ENCODE measurements at regions not wholly inside any gene's neighbourhood (a gene's known extent, or its start where the extent isn't known, plus 50 kb on each side); places are given as distances from the start of the nearest gene placed in this dataset.
A peak's percentile ranks its signal among the peaks of the same experiment; 100 is the strongest.

DNA sequence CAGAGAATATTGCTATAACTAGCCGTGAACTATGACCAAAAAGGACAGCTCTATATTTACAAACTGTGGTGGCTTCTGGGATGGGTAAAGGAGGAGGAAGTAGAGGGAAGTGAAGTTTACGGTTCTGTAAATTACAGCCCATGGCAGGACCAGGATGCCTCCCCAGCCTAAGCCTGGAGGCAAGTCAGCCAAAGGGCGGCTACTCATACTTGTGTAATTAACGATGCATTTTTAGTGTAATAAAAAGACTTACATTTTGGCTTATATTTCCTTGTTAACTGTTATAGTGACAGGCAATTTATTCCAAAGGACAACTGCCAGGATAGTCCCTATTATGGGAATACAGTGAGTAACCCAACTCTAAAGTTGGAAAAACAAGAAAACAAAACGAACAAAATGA is 139.9 kb upstream of the OTUD4 start:
- Histone ChIP-seq H3K4me1 (ENCODE audit: low read depth) (no peaks in the 10 kb centered on the region), H3K9me3 (no peaks in the 10 kb centered on the region), H3K4me3 (no peak overlapping the region), H3K36me3 (ENCODE audit: low read depth) (no peaks in the 10 kb centered on the region)
- DNase-seq: peak in 1 of 3 donors; percentile 14
- ATAC-seq: peak; percentile 75
- intact Hi-C loops (cut with DNase I, micrococcal nuclease): no loop called here
- TF ChIP-seq, protein P1, sequence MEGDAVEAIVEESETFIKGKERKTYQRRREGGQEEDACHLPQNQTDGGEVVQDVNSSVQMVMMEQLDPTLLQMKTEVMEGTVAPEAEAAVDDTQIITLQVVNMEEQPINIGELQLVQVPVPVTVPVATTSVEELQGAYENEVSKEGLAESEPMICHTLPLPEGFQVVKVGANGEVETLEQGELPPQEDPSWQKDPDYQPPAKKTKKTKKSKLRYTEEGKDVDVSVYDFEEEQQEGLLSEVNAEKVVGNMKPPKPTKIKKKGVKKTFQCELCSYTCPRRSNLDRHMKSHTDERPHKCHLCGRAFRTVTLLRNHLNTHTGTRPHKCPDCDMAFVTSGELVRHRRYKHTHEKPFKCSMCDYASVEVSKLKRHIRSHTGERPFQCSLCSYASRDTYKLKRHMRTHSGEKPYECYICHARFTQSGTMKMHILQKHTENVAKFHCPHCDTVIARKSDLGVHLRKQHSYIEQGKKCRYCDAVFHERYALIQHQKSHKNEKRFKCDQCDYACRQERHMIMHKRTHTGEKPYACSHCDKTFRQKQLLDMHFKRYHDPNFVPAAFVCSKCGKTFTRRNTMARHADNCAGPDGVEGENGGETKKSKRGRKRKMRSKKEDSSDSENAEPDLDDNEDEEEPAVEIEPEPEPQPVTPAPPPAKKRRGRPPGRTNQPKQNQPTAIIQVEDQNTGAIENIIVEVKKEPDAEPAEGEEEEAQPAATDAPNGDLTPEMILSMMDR (IDR thresholded peaks at IDR 0.05): no peak

DNA sequence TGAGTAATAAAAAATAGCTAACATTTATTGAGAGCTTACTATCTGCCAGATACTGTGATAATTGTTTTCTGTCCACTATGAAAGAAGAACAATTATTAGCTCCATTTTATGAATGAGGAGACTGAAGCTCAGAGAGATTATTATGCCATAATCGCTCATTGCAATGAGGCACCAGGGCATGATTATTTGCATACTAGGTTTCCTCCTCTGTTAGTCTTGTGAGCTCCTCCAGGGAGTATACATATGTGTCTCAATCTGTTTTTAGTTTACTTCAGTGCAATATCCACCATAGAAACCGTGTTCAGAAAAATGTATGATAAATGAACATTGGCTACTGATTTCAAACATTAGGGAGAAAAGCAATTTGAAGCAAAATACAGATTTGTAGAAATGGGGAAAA is 139.4 kb upstream of the OTUD4 start:
- no peaks in the 10 kb centered on the region for H3K4me1 ChIP-seq (ENCODE audit: low read depth)

DNA sequence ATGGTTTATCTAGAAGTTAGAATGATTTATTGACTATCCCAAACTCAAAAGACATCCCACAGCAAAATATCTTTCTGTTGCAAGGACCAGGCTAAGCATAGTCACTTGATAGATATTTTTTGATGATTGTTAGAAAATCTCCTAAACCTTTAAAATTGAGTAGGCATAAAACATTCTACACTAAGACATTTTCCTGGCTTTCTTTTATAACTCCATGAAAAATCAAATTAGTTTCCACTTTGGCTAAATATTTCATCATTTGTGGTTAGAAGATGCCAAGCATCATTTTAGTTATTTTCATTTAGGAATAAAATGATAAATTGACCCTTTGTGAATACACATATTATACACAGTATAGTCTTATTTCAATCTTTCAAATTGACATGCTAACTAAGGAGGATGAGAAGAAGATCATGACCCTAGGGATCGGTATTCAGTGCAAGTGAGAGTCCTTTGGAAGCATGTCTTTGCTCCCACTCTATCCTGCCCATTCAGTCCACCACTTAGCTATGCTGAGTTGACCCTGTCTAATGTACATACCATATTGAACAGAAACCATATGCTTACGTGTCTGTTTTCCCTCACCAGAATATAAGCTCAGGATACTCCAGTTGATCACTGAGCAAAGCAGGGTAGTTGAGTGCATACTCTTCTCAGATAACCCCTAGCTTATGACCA is 136.6 kb upstream of the OTUD4 start:
- TF ChIP-seq, protein P1 (IDR thresholded peaks at IDR 0.05): no peak
- DNase-seq (no peak), ATAC-seq (no peak)

More for the DNA sequence above, 139.4 kb upstream of the OTUD4 start:
- no peak for DNase-seq
- no peak overlapping the region for H3K4me3 ChIP-seq
- ATAC-seq: no peak
- TF ChIP-seq, protein P1 (IDR thresholded peaks at IDR 0.05): no peak
- intact Hi-C loops (cut with DNase I, micrococcal nuclease): no loop called here
- no peaks in the 10 kb centered on the region for H3K9me3 ChIP-seq
- H3K36me3 ChIP-seq (ENCODE audit: low read depth): no peaks in the 10 kb centered on the region

DNA sequence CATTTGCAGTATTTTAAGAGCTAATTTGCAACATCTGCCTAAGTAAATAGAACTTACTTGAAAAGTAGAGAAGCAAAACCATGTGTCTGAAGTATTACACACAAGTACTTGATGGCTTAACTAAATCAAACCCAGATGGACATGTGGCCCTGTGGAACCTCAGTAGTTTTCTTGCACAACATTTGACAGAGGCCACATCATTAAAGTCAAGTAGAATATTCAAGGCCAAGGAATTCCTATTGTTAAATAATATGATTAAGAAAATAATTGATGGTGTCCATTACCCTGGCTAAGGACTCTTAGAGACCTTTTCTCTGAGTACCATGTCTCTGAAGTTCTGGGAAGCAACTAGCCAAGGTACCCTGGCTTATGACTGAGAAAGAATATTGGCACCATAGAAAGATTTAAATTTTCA is 135.4 kb upstream of the OTUD4 start:
- Histone ChIP-seq H3K9me3 (no peaks in the 10 kb centered on the region), H3K36me3 (ENCODE audit: low read depth) (no peaks in the 10 kb centered on the region), H3K4me3 (no peak overlapping the region), H3K4me1 (ENCODE audit: low read depth) (no peaks in the 10 kb centered on the region)
- TF ChIP-seq, protein P1 (IDR thresholded peaks at IDR 0.05): no peak
- DNase-seq (no peak), ATAC-seq (no peak)
- intact Hi-C loops (cut with DNase I, micrococcal nuclease): no loop called here

More for the DNA sequence above, 136.6 kb upstream of the OTUD4 start:
- Histone ChIP-seq H3K36me3 (ENCODE audit: low read depth) (no peaks in the 10 kb centered on the region), H3K4me1 (ENCODE audit: low read depth) (no peaks in the 10 kb centered on the region), H3K9me3 (no peaks in the 10 kb centered on the region), H3K4me3 (no peak overlapping the region)
- intact Hi-C loops (cut with DNase I, micrococcal nuclease): no loop called here

DNA sequence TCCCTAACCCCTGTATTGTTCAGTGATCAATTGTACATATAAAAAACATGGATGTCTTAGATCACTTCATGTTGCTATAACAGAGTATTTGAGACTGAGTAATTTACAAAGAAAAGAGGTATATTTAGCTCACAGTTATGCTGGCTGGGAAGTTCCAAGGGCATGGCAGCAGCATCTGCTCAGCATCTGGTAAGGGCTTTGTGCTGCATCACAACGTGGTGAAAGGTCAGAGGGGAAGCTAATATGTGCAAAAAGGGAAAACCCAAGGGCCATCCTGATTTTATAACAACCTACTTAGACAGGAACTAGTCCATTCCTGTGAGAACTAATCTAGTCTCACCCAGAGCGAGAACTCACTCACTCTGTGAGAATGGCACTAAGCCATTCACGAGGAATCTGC is 128.2 kb upstream of the OTUD4 start:
- ATAC-seq: no peak
- intact Hi-C loops (cut with DNase I, micrococcal nuclease): no loop called here
- DNase-seq: no peak
- H3K36me3 ChIP-seq (ENCODE audit: low read depth): no peaks in the 10 kb centered on the region
- no peaks in the 10 kb centered on the region for H3K9me3 ChIP-seq
- TF ChIP-seq, protein P1 (IDR thresholded peaks at IDR 0.05): no peak
- no peak overlapping the region for H3K4me3 ChIP-seq
- H3K4me1 ChIP-seq (ENCODE audit: low read depth): no peaks in the 10 kb centered on the region
